ENCODE measurements at regions not wholly inside any gene's neighbourhood (a gene's known extent, or its start where the extent isn't known, plus 50 kb on each side); places are given as distances from the start of the nearest gene placed in this dataset.

DNA sequence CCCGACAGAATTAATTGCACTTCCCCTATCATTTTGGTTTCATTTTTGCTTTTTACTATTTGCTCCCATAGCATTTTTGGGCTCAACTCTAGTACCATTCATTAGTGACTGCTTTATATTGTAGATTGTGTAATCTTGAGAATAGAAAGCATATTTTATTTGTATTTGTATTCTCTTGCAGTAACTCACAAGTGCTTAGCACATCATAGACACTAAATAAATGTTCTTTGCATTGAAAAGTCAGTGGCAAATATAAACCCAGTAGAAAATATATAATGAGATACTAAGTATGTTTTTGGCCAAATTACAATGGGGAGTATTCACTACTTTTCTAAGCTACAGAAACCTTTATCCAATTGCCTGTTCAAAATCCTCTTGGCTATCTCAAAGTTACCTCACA lies 359.7 kb upstream of the CAMK1G start:
- WGBS, 2 experiments (ENCODE audit: insufficient coverage in 1 of 2, insufficient read length in 1 of 2): 96 to 100% methylated on average over 1 of the region's 1 CpG
- no peaks in the 10 kb centered on the region for H3K27me3 ChIP-seq (ENCODE audit: control insufficient read depth, insufficient read depth, low read length, poor library complexity, severe bottlenecking)
- H3K27me3 Mint-ChIP-seq (ENCODE audit: insufficient read depth): no peaks in the 10 kb centered on the region
- no peak overlapping the region for H3K4me3 ChIP-seq (ENCODE audit: low read length)
- no peak overlapping the region for H3K9ac ChIP-seq (ENCODE audit: extremely low read depth, low read length, poor library complexity, severe bottlenecking)
- H3K4me3 Mint-ChIP-seq: no peak overlapping the region
- H3K9me3 ChIP-seq (ENCODE audit: control insufficient read depth, low read length): no peaks in the 10 kb centered on the region
- TF ChIP-seq, protein P1, sequence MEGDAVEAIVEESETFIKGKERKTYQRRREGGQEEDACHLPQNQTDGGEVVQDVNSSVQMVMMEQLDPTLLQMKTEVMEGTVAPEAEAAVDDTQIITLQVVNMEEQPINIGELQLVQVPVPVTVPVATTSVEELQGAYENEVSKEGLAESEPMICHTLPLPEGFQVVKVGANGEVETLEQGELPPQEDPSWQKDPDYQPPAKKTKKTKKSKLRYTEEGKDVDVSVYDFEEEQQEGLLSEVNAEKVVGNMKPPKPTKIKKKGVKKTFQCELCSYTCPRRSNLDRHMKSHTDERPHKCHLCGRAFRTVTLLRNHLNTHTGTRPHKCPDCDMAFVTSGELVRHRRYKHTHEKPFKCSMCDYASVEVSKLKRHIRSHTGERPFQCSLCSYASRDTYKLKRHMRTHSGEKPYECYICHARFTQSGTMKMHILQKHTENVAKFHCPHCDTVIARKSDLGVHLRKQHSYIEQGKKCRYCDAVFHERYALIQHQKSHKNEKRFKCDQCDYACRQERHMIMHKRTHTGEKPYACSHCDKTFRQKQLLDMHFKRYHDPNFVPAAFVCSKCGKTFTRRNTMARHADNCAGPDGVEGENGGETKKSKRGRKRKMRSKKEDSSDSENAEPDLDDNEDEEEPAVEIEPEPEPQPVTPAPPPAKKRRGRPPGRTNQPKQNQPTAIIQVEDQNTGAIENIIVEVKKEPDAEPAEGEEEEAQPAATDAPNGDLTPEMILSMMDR (conservative IDR thresholded peaks at IDR 0.05): no peak
- H3K4me1 Mint-ChIP-seq: peaks cover 2% of the 10 kb centered on the region
- no peaks in the 10 kb centered on the region for H3K9me3 Mint-ChIP-seq
- no peaks in the 10 kb centered on the region for H3K4me1 ChIP-seq (ENCODE audit: control insufficient read depth, insufficient read depth, low read length)
- no peaks in the 10 kb centered on the region for H3K36me3 Mint-ChIP-seq (ENCODE audit: low read depth)
- H3K27ac Mint-ChIP-seq: no peak overlapping the region
- no peaks in the 10 kb centered on the region for H3K36me3 ChIP-seq (ENCODE audit: control insufficient read depth, insufficient read depth, low read length)
- no peak overlapping the region for H3K27ac ChIP-seq (ENCODE audit: low read depth, low read length)
- DNase-seq: no peak

DNA sequence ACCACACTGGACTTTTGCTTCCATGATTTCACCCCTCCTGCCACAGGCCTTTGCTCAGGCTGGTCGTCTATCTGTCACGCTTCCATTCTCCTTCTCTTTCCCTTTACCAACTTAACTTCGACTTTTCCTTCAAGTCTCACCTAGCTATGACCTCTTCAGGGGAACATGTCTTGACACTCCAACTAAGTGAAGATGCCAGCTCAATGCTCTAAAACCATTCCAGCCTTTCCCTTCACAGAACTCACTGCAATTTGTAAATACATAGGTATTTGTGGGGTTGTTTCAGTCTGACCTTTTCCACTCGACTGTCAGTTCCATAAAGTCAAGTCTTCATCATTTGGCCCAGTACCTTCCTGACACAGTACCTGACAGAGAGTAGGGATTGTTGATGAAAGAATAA lies 358.6 kb upstream of the CAMK1G start:
- WGBS, 2 experiments (ENCODE audit: insufficient coverage in 1 of 2, insufficient read length in 1 of 2): 89% methylated on average over 4 of the region's 4 CpGs; no CpG with 5 or more reads in 1 of the 2 experiments
- H3K27ac Mint-ChIP-seq: no peak overlapping the region
- peaks cover 2% of the 10 kb centered on the region for H3K4me1 Mint-ChIP-seq
- no peak overlapping the region for H3K9ac ChIP-seq (ENCODE audit: extremely low read depth, low read length, poor library complexity, severe bottlenecking)
- no peaks in the 10 kb centered on the region for H3K36me3 ChIP-seq (ENCODE audit: control insufficient read depth, insufficient read depth, low read length)
- no peaks in the 10 kb centered on the region for H3K4me1 ChIP-seq (ENCODE audit: control insufficient read depth, insufficient read depth, low read length)
- H3K9me3 Mint-ChIP-seq: no peaks in the 10 kb centered on the region
- H3K36me3 Mint-ChIP-seq (ENCODE audit: low read depth): no peaks in the 10 kb centered on the region
- H3K27ac ChIP-seq (ENCODE audit: low read depth, low read length): no peak overlapping the region
- no peaks in the 10 kb centered on the region for H3K9me3 ChIP-seq (ENCODE audit: control insufficient read depth, low read length)
- no peak for DNase-seq
- H3K4me3 Mint-ChIP-seq: no peak overlapping the region
- no peak overlapping the region for H3K4me3 ChIP-seq (ENCODE audit: low read length)
- H3K27me3 Mint-ChIP-seq (ENCODE audit: insufficient read depth): peaks cover under 1% of the 10 kb centered on the region
- no peaks in the 10 kb centered on the region for H3K27me3 ChIP-seq (ENCODE audit: control insufficient read depth, insufficient read depth, low read length, poor library complexity, severe bottlenecking)
- TF ChIP-seq, protein P1 (conservative IDR thresholded peaks at IDR 0.05): no peak

DNA sequence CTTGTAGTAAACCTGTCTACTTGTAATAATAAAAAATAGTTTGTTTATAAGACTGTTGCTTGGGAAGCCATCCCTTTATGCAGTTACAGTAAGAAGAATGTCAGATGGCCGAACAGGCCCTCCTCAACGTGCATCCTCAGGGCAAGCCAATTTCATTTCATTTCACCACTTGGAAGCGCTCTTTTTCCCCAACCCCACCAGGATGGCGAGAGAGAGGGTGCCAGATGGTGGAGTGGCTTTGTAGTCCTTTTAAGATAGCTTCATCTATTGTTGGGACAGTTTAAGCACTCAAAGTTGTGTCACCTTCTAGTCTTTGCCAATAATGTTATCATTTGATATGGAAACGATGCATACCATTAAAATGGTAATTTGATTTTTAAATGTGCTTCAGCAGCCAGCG lies 356.3 kb upstream of the CAMK1G start:
- 80 to 90% methylated on average over 2 to 6 of the region's 6 CpGs for WGBS, 2 experiments (ENCODE audit: insufficient coverage in 1 of 2, insufficient read length in 1 of 2)
- Mint-ChIP-seq H3K4me1 (peaks cover 2% of the 10 kb centered on the region), H3K9me3 (peaks cover 7% of the 10 kb centered on the region), H3K4me3 (no peak overlapping the region), H3K36me3 (ENCODE audit: low read depth) (no peaks in the 10 kb centered on the region), H3K27ac (no peak overlapping the region), H3K27me3 (ENCODE audit: insufficient read depth) (peaks cover 3% of the 10 kb centered on the region)
- Histone ChIP-seq H3K36me3 (ENCODE audit: control insufficient read depth, insufficient read depth, low read length) (no peaks in the 10 kb centered on the region), H3K9ac (ENCODE audit: extremely low read depth, low read length, poor library complexity, severe bottlenecking) (no peak overlapping the region), H3K4me1 (ENCODE audit: control insufficient read depth, insufficient read depth, low read length) (no peaks in the 10 kb centered on the region), H3K4me3 (ENCODE audit: low read length) (no peak overlapping the region), H3K9me3 (ENCODE audit: control insufficient read depth, low read length) (no peaks in the 10 kb centered on the region), H3K27me3 (ENCODE audit: control insufficient read depth, insufficient read depth, low read length, poor library complexity, severe bottlenecking) (no peaks in the 10 kb centered on the region), H3K27ac (ENCODE audit: low read depth, low read length) (no peak overlapping the region)
- peak; percentile 42 for DNase-seq
- TF ChIP-seq, protein P1 (conservative IDR thresholded peaks at IDR 0.05): peak; percentile 17

Measured in endodermal cell (in vitro differentiated cells).